H1 (cell line): ENCODE measurements at regions not wholly inside any gene's neighbourhood (a gene's known extent, or its start where the extent isn't known, plus 50 kb on each side); places are given as distances from the start of the nearest gene placed in this dataset.

Experiments
- CTCF ChIA-PET: fragments of 300-600 bp; sonication (Branson Sonifier 250); formaldehyde crosslinking; loops from one replicate; lab custom pipeline; 2021; ENCODE audit not compliant: partially characterized antibody; lab: Charles Lee
- POLR2A ChIA-PET: fragments of 300-600 bp; sonication (Branson Sonifier 250); formaldehyde crosslinking; loops from one replicate; lab custom pipeline; 2021; ENCODE audit warnings: inconsistent platforms; ENCODE audit not compliant: partially characterized antibody; lab: Charles Lee
- DNase-seq, 2 experiments: peaks; one replicate each; pipeline versions ENCODE4 v3.0.0 to v3.0.0-alpha.2; 2010 to 2022; ENCODE audit warnings: low spot score in 2 of 2, low read depth in 1 of 2, mixed read lengths in 1 of 2
- FAIRE-seq: peaks from 2 replicates; lab custom pipeline; 2011; peaks lifted over from hg19 to GRCh38; lab: Jason Lieb, UNC
- H2AFZ ChIP-seq: 2 replicates; pipeline ENCODE4 v1.8.1; 2012; ENCODE audit warnings: low read length, inconsistent platforms
- H2AK5ac ChIP-seq: 2 replicates; pipeline ENCODE4 v1.6.1; 2013; ENCODE audit warnings: low read depth, low read length
- H2BK120ac ChIP-seq: replicated peaks from 2 replicates; pipeline ENCODE3; 2013; ENCODE audit warnings: low read depth, low read length, inconsistent platforms
- H2BK12ac ChIP-seq: 2 replicates; pipeline ENCODE4 v1.6.1; 2013; ENCODE audit warnings: low read depth, low read length
- H2BK15ac ChIP-seq: 2 replicates; pipeline ENCODE4 v1.6.1; 2013; ENCODE audit warnings: low read length
- H2BK20ac ChIP-seq: 2 replicates; pipeline ENCODE4 v1.6.1; 2013; ENCODE audit warnings: low read length
- H2BK5ac ChIP-seq: 2 replicates; pipeline ENCODE4 v1.6.1; 2013; ENCODE audit warnings: low read depth, low read length
- H3K14ac ChIP-seq: 2 replicates; pipeline ENCODE4 v1.6.1; 2013; ENCODE audit warnings: inconsistent platforms; ENCODE audit not compliant: insufficient read length
- H3K18ac ChIP-seq: 2 replicates; pipeline ENCODE4 v1.6.1; 2013; ENCODE audit warnings: low read length; ENCODE audit errors: extremely low read depth
- H3K23ac ChIP-seq: 2 replicates; pipeline ENCODE4 v1.6.1; 2013; ENCODE audit warnings: inconsistent platforms; ENCODE audit not compliant: insufficient read length
- H3K23me2 ChIP-seq: 2 replicates; pipeline ENCODE4 v1.6.1; 2013; ENCODE audit warnings: low read depth, low read length
- H3K27ac ChIP-seq: 2 replicates; pipeline ENCODE4 v1.6.1; 2011; ENCODE audit warnings: low read depth, low read length, inconsistent platforms
- H3K27me3 ChIP-seq, 4 experiments: replicated peaks in 1 of 4; 1 replicate in 1 of 4; 2 replicates in 3 of 4; pipeline versions ENCODE4 v1.6.1 to v1.8.1; 2011 to 2013; ENCODE audit warnings: low read length in 3 of 4, mild to moderate bottlenecking in 3 of 4, inconsistent platforms in 2 of 4, mixed read lengths in 2 of 4, moderate library complexity in 1 of 4; ENCODE audit not compliant: control insufficient read depth in 3 of 4, insufficient read depth in 3 of 4; ENCODE audit errors: extremely low read depth in 1 of 4
- H3K36me3 ChIP-seq, 4 experiments: 2 replicates each; pipeline versions ENCODE4 v1.6.1 to v1.8.1; 2011 to 2013; ENCODE audit warnings: mild to moderate bottlenecking in 4 of 4, low read length in 3 of 4, moderate library complexity in 2 of 4, control low read depth in 1 of 4, inconsistent platforms in 1 of 4; ENCODE audit not compliant: insufficient read depth in 4 of 4, control insufficient read depth in 2 of 4
- H3K4ac ChIP-seq: replicated peaks from 2 replicates; pipeline ENCODE3; 2013; ENCODE audit warnings: low read length, low read depth, mixed read lengths, inconsistent platforms; ENCODE audit not compliant: insufficient read length
- H3K4me1 ChIP-seq, 4 experiments: replicated peaks in 1 of 4; 1 replicate in 1 of 4; 2 replicates in 3 of 4; pipeline versions ENCODE4 v1.6.1 to v1.8.1; 2011 to 2013; ENCODE audit warnings: low read length in 3 of 4, inconsistent platforms in 2 of 4, mixed read lengths in 1 of 4; ENCODE audit not compliant: insufficient read depth in 4 of 4, control insufficient read depth in 3 of 4
- H3K4me2 ChIP-seq, 2 experiments: 2 replicates each; pipeline versions ENCODE4 v1.6.1 to v1.8.1; 2011 to 2013; ENCODE audit warnings: low read depth in 2 of 2, low read length in 2 of 2, control low read depth in 1 of 2, inconsistent platforms in 1 of 2, mild to moderate bottlenecking in 1 of 2; ENCODE audit not compliant: insufficient read depth in 1 of 2
- H3K4me3 ChIP-seq, 4 experiments: fragments of 200-600, 300-600 bp in 1 of 4; sonication (generic), shearing (Covaris generic), sonication (Bioruptor Twin) in 1 of 4; 2 replicates each; pipeline versions ENCODE4 v1.5.1 to v1.8.1; 2011 to 2016; ENCODE audit warnings: low read length in 4 of 4, low read depth in 3 of 4, control low read depth in 2 of 4, inconsistent platforms in 2 of 4, mild to moderate bottlenecking in 2 of 4, mixed read lengths in 1 of 4, moderate library complexity in 1 of 4; ENCODE audit not compliant: insufficient read depth in 2 of 4; ENCODE audit errors: extremely low read depth in 1 of 4
- H3K56ac ChIP-seq: replicated peaks from 2 replicates; pipeline ENCODE3; 2013; ENCODE audit warnings: low read depth, mild to moderate bottlenecking, mixed read lengths, low read length, inconsistent platforms; ENCODE audit not compliant: insufficient read length
- H3K79me1 ChIP-seq: 2 replicates; pipeline ENCODE4 v1.6.1; 2013; ENCODE audit warnings: low read depth, low read length, control low read depth
- H3K79me2 ChIP-seq, 2 experiments: 2 replicates each; pipeline versions ENCODE4 v1.6.1 to v1.8.1; 2012 to 2013; ENCODE audit warnings: low read length in 2 of 2, mild to moderate bottlenecking in 2 of 2, inconsistent platforms in 1 of 2; ENCODE audit not compliant: insufficient read depth in 2 of 2, control insufficient read depth in 1 of 2
- H3K9ac ChIP-seq, 4 experiments: replicated peaks in 1 of 4; 1 replicate in 1 of 4; 2 replicates in 3 of 4; pipeline versions ENCODE4 v1.6.1 to v1.8.1; 2011 to 2013; ENCODE audit warnings: low read depth in 3 of 4, low read length in 3 of 4, control low read depth in 2 of 4, mild to moderate bottlenecking in 2 of 4, moderate library complexity in 2 of 4, inconsistent platforms in 1 of 4; ENCODE audit errors: extremely low read depth in 1 of 4
- H3K9me3 ChIP-seq, 2 experiments: 2 replicates each; pipeline versions ENCODE4 v1.6.1 to v1.8.1; 2012 to 2013; ENCODE audit warnings: mild to moderate bottlenecking in 2 of 2, moderate library complexity in 2 of 2, control low read depth in 1 of 2, inconsistent platforms in 1 of 2, low read depth in 1 of 2, low read length in 1 of 2, mixed read lengths in 1 of 2; ENCODE audit not compliant: insufficient read depth in 2 of 2
- H4K20me1 ChIP-seq, 2 experiments: replicated peaks in 1 of 2; 2 replicates each; pipeline versions ENCODE3 to v1.8.1; 2011 to 2013; ENCODE audit warnings: inconsistent platforms in 2 of 2, low read length in 2 of 2, mild to moderate bottlenecking in 1 of 2; ENCODE audit not compliant: insufficient read depth in 2 of 2, control insufficient read depth in 1 of 2
- H4K5ac ChIP-seq: 2 replicates; pipeline ENCODE4 v1.6.1; 2013; ENCODE audit warnings: low read length, low read depth, mixed read lengths, inconsistent platforms; ENCODE audit not compliant: insufficient read length
- H4K8ac ChIP-seq: 2 replicates; pipeline ENCODE4 v1.8.0; 2013; ENCODE audit warnings: mild to moderate bottlenecking, moderate library complexity, low read length, inconsistent platforms; ENCODE audit not compliant: insufficient read depth; ENCODE audit errors: extremely low read depth
- H4K91ac ChIP-seq: replicated peaks from 2 replicates; pipeline ENCODE3; 2013; ENCODE audit warnings: low read length, mixed read lengths, inconsistent platforms; ENCODE audit not compliant: insufficient read length
- GTF2F1 ChIP-seq: IDR thresholded peaks from 2 replicates; pipeline ENCODE4 v1.6.1; 2012; ENCODE audit warnings: low read depth, low read length, improper control_type of control experiment, borderline replicate concordance
- POLR2AphosphoS5 ChIP-seq: IDR thresholded peaks from 2 replicates; pipeline ENCODE4 v1.6.1; 2011; ENCODE audit warnings: low read depth, low read length
- RNF2 ChIP-seq: fragments of 200-900, 300-1000 bp; sonication (generic); IDR thresholded peaks from 2 replicates; pipeline ENCODE4 v1.7.1; 2016; ENCODE audit warnings: borderline replicate concordance, low read depth, mild to moderate bottlenecking, antibody characterized with exemption, low read length; ENCODE audit not compliant: poor library complexity, severe bottlenecking; ENCODE audit errors: missing control alignments
- SUZ12 ChIP-seq: fragments of 200-600 bp; sonication (generic); IDR thresholded peaks from 2 replicates; pipeline ENCODE4 v1.6.1; 2012; ENCODE audit warnings: mild to moderate bottlenecking, inconsistent platforms, low read length, moderate library complexity, mixed read lengths
- YY1 ChIP-seq: IDR thresholded peaks from 2 replicates; pipeline ENCODE4 v1.6.1; 2011; ENCODE audit warnings: low read depth, mild to moderate bottlenecking, low read length
- WGBS, 2 experiments: shearing (Covaris generic) in 1 of 2; methylation state at CpG; one replicate each; pipeline versions ENCODE4 v1.1.6 to v1.1.7; 2013 to 2015; ENCODE audit warnings: low lambda C conversion rate in 2 of 2, mixed read lengths in 2 of 2, inconsistent platforms in 1 of 2, low coverage in 1 of 2, missing lambda C conversion rate in 1 of 2; ENCODE audit not compliant: insufficient replicate concordance in 2 of 2, insufficient coverage in 1 of 2, insufficient read length in 1 of 2; ENCODE audit errors: extremely low coverage in 1 of 2, missing lambda C conversion rate in 1 of 2; 5-methylcytosine and 5-hydroxymethylcytosine counted together

GRCh38 chr10:129018511-129018910, 448.5 kb upstream of the MGMT start:
- ChIA-PET CTCF (interaction anchor here (0.9 kb wide), 1 partner anchor 20 kb away, joined by 3 read pairs; no protein-coding TSS in a partner anchor), POLR2A (no interaction called here)
- no peak overlapping the region for H3K14ac ChIP-seq

More at GRCh38 chr10:129018511-129018910, 448.5 kb upstream of the MGMT start:
- H3K56ac ChIP-seq = no peak overlapping the region
- no peak overlapping the region for H2BK20ac ChIP-seq
- no peaks in the 10 kb centered on the region for H3K36me3 ChIP-seq
- H3K79me2 ChIP-seq = no peaks in the 10 kb centered on the region
- FAIRE-seq (no peak), DNase-seq (no peak)
- H3K9ac ChIP-seq = no peak overlapping the region
- H3K23me2 ChIP-seq = no peaks in the 10 kb centered on the region; the same call in 1 of the 2 replicates
- no peak overlapping the region for H2BK12ac ChIP-seq
- no peak overlapping the region for H3K18ac ChIP-seq
- H3K9me3 ChIP-seq = no peaks in the 10 kb centered on the region
- no peaks in the 10 kb centered on the region for H4K20me1 ChIP-seq
- H2AFZ ChIP-seq = no peak overlapping the region
- no peak overlapping the region for H2AK5ac ChIP-seq
- no peaks in the 10 kb centered on the region for H3K79me1 ChIP-seq
- no peak overlapping the region for H3K23ac ChIP-seq
- no peak overlapping the region for H3K27ac ChIP-seq
- no peak overlapping the region for H3K4ac ChIP-seq
- TF ChIP-seq GTF2F1 (no peak), SUZ12 (no peak), POLR2AphosphoS5 (no peak), RNF2 (no peak), YY1 (no peak)
- H2BK15ac ChIP-seq = no peak overlapping the region
- 96% methylated on average over 6 of the region's 6 CpGs; no CpG with 5 or more reads in 1 of the 2 experiments for WGBS, 2 experiments
- H4K5ac ChIP-seq = no peak overlapping the region
- H3K4me2 ChIP-seq = no peak overlapping the region
- H4K8ac ChIP-seq = no peak overlapping the region
- no peak overlapping the region for H3K4me3 ChIP-seq
- H3K27me3 ChIP-seq = no peaks in the 10 kb centered on the region
- H2BK5ac ChIP-seq = no peak overlapping the region
- no peak overlapping the region for H4K91ac ChIP-seq
- H2BK120ac ChIP-seq = no peak overlapping the region
- H3K4me1 ChIP-seq = peaks cover 0 to 12% (median 9%) of the 10 kb centered on the region in 4 experiments; a peak in 5 of 7 replicates
